Adrenal gland (tissue), 9 donors: ENCODE measurements at regions not wholly inside any gene's neighbourhood (a gene's known extent, or its start where the extent isn't known, plus 50 kb on each side); places are given as distances from the start of the nearest gene placed in this dataset.

ENCODE experiments used
- DNase-seq, 7 donors: peaks; one replicate each; pipeline ENCODE4 v3.0.0-alpha.2; 2019 to 2020
- H3K27ac ChIP-seq, 5 donors: fragments of 200-600 bp; sonication (generic) in 4 of 5; 1 replicate in 3 of 5; 2 replicates in 2 of 5; pipeline versions ENCODE4 v1.5.1 to v1.8.0; 2016 to 2020; ENCODE audit warnings: mild to moderate bottlenecking in 1 of 5
- H3K27me3 ChIP-seq: fragments of 200-600 bp; 2 replicates; pipeline ENCODE4 v1.8.0; 2021
- H3K36me3 ChIP-seq, 2 donors: fragments of 200-600 bp; replicated peaks in 1 of 2; 1 replicate in 1 of 2; 2 replicates in 1 of 2; pipeline versions ENCODE4 v1.5.1 to v1.8.0; 2018 to 2022
- H3K4me1 ChIP-seq, 2 donors: fragments of 200-600 bp; replicated peaks in 1 of 2; 1 replicate in 1 of 2; 2 replicates in 1 of 2; pipeline versions ENCODE4 v1.5.1 to v1.8.0; 2018 to 2021
- H3K4me3 ChIP-seq, 4 donors: fragments of 200-600 bp; sonication (generic) in 3 of 4; one replicate each; pipeline ENCODE4 v1.5.1; 2016 to 2018
- H3K9me3 ChIP-seq, 3 donors: fragments of 200-600 bp; sonication (generic) in 1 of 3; replicated peaks in 1 of 3; 1 replicate in 2 of 3; 2 replicates in 1 of 3; pipeline versions ENCODE4 v1.5.1 to v1.8.0; 2016 to 2021
- CTCF ChIP-seq, 6 experiments: fragments of 450-650 bp in 4 of 6; fragments of 200-600 bp in 2 of 6; sonication (generic) in 1 of 6; IDR thresholded peaks; 1 replicate in 5 of 6; 2 replicates in 1 of 6; pipeline versions ENCODE4 v1.5.1 to v1.8.0; 2016 to 2021; ENCODE audit warnings: antibody characterized with exemption in 6 of 6, mild to moderate bottlenecking in 2 of 6, moderate library complexity in 1 of 6
- POLR2A ChIP-seq, 2 donors: fragments of 450-650 bp; IDR thresholded peaks; one replicate each; pipeline ENCODE4 v1.6.1; 2017; ENCODE audit warnings: antibody characterized with exemption in 2 of 2, mild to moderate bottlenecking in 2 of 2, moderate library complexity in 1 of 2
- WGBS, 4 donors: extraction: QIAGEN DNeasy Blood & Tissue Kit in 2 of 4; methylation state at CpG; one replicate each; pipeline versions ENCODE4 v1.1.5 to v1.1.7; 2013 to 2017; 5-methylcytosine and 5-hydroxymethylcytosine counted together
- intact Hi-C, 2 donors: fragments of 100-400 bp; cut with DNase I; formaldehyde crosslinking; loops; one replicate each; pipeline versions ENCODE4 v1.14.1 to v1.15.0; 2022 to 2023
- donor health status: healthy with polysubstance abuse.
- donor health status: Bipolar disorder and iron deficiency.
- donor health status: DM: yes; HTN: yes; CAD: no.
- donor health status: DM: no; HTN: no; CAD: no.
- donor health status: DM: no; HTN: no; CAD: no.

DNA sequence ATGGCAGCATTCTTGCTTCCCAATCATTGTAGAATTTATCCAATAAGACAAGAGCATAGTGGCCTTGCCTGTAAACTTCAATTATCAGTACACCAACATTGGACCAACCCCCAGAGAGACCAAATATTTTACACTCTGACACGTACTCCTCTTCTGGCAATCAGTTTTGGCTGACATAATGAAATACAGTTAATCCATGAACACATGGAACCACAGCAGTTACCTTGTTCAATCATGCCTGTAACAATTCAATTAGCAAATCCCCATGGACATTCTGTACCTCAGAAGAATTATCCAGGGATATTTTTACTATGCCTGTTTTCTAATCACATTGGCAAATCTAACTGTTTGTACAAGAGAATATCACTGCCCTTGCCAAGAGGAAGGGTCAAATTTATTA, 2162.0 kb downstream of the MRPL39 start:
- Histone ChIP-seq H3K9me3 (no peaks in the 10 kb centered on the region), H3K36me3 (no peaks in the 10 kb centered on the region), H3K4me1 (no peaks in the 10 kb centered on the region), H3K27ac (no peak overlapping the region), H3K4me3 (no peak overlapping the region), H3K27me3 (no peaks in the 10 kb centered on the region)
- intact Hi-C loops = no loop called here
- TF ChIP-seq POLR2A (IDR thresholded peaks at IDR 0.05) (no peak), CTCF (IDR thresholded peaks at IDR 0.05) (no peak)
- 60 to 70% (median 60%) methylated on average over 1 of the region's 1 CpG for WGBS, 4 donors
- DNase-seq = no peak

GRCh38 chr21:23438081-23438480, 2169.2 kb downstream of the MRPL39 start:
- H3K36me3 ChIP-seq = no peaks in the 10 kb centered on the region
- no peaks in the 10 kb centered on the region for H3K4me1 ChIP-seq
- H3K27me3 ChIP-seq = no peaks in the 10 kb centered on the region
- H3K9me3 ChIP-seq = no peaks in the 10 kb centered on the region
- no peak overlapping the region for H3K4me3 ChIP-seq
- TF ChIP-seq POLR2A (IDR thresholded peaks at IDR 0.05) = no peak
- no peak for TF ChIP-seq CTCF (IDR thresholded peaks at IDR 0.05)
- intact Hi-C loops = no loop called here
- no peak overlapping the region for H3K27ac ChIP-seq
- DNase-seq = no peak

DNA sequence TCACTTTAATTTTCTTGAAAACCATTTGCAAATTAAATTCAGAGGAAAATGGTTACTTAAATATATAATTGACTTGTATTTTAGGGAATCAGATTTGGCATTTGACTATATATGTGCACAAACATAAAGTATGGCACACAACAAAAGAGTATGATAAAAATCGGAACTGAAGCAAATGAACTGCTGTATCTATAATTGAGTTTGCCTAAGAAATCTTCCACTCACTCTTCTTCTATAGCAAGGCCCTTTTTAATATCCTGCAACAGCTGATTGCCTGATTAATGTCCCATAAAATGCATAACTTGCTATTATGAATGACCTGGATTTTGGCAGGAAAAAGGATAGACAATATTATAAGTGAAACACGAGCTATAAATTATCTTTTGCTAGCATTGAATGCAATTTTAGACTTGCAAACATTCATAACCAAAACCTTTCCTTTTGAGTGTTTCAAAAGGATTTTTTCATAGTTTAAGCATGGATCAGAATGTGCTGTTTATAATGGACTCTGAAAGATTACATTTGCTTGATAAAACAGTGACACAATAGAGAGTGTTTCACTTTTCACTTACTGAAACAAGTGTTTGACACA, 2204.3 kb downstream of the MRPL39 start:
- Histone ChIP-seq H3K27me3 (no peaks in the 10 kb centered on the region), H3K36me3 (no peaks in the 10 kb centered on the region), H3K9me3 (no peaks in the 10 kb centered on the region), H3K4me1 (no peaks in the 10 kb centered on the region), H3K27ac (no peak overlapping the region), H3K4me3 (no peak overlapping the region)
- WGBS, 4 donors = 54 to 70% (median 68%) methylated on average over 2 of the region's 2 CpGs
- TF ChIP-seq POLR2A (IDR thresholded peaks at IDR 0.05) (no peak), CTCF (IDR thresholded peaks at IDR 0.05) (no peak)
- intact Hi-C loops = no loop called here
- no peak for DNase-seq

DNA sequence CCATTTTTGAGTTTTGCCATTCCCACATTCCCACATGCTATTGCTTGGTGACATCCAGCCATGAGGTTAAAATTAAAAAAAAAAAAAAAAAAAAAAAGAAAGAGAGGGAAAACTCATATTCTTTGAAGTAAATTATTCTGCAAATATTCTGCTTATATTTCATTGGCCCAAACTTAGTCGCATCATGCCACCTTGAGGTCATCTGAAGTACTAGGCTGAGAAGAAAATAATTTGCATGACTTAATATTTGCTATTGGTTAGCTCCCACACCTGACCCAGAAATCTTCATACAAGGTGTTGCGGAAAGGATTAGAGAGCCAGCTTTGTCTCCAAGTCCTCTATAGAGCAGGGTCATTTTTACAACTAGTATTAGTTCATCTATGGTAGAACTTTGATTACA, 2206.0 kb downstream of the MRPL39 start:
- 70 to 86% (median 75%) methylated on average over 2 of the region's 2 CpGs for WGBS, 4 donors
- Histone ChIP-seq H3K27me3 (no peaks in the 10 kb centered on the region), H3K4me1 (no peaks in the 10 kb centered on the region), H3K4me3 (no peak overlapping the region), H3K36me3 (no peaks in the 10 kb centered on the region), H3K27ac (no peak overlapping the region), H3K9me3 (no peaks in the 10 kb centered on the region)
- intact Hi-C loops = no loop called here
- DNase-seq = no peak
- TF ChIP-seq CTCF (IDR thresholded peaks at IDR 0.05) (peak in 2 of 6 experiments; percentile 8 to 12), POLR2A (IDR thresholded peaks at IDR 0.05) (no peak)
